ENCODE measurements at regions not wholly inside any gene's neighbourhood (a gene's known extent, or its start where the extent isn't known, plus 50 kb on each side); places are given as distances from the start of the nearest gene placed in this dataset.
A peak's percentile ranks its signal among the peaks of the same experiment; 100 is the strongest.

DNA sequence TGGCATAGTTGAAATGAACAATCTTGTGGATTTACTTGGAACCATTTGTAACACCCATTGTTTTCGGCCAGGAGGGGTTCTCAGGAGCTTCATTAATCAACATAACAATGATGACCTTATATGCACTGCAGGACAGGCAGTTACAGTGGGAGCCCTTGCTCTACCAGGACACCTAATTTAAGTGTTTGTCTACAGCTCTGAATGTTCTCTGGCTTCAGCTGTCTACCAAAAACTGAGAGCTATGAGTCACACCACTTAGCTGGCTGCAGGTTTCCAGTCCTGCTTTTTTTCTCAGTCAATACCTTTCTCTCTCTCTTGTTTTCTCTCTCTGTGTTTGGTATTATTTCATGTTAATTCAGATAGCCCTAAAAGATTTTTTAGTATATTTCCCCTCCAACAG lies 105.4 kb upstream of the MBNL2 start:
- ChIA-PET CTCF (interaction anchor here (0.9 to 12.0 kb wide), 8 partner anchors 9 to 242 kb away, joined by 3 to 256 read pairs (median 4); partner anchors contain the start of gene MBNL2), POLR2A (no interaction called here)
- H3K27me3 ChIP-seq (ENCODE audit: control insufficient read depth in 2 of 2, insufficient read depth in 2 of 2, low read length in 2 of 2): no peaks in the 10 kb centered on the region
- H3K4me3 ChIP-seq (replicated peaks in 1 of 3; ENCODE audit: insufficient read depth in 1 of 3, low read depth in 1 of 3, low read length in 3 of 3): no peak overlapping the region
- FAIRE-seq: peak; percentile 94
- no peak overlapping the region for H2AFZ ChIP-seq (ENCODE audit: low read depth, low read length)
- no peak overlapping the region for H3K4me2 ChIP-seq (ENCODE audit: insufficient read depth, low read length)
- dilution Hi-C loops (cut with MboI; ENCODE audit: extremely low pct_ligation_motif_present, low sequenced_read_pairs) (loop anchor here (25.0 kb wide), 1 partner anchor 96 kb away; the partner anchor contains the start of gene MBNL2), intact Hi-C loops (cut with micrococcal nuclease) (no loop called here)
- H3K9me1 ChIP-seq (replicated peaks; ENCODE audit: control insufficient read depth, extremely low read depth, insufficient read depth, low read length): no peaks in the 10 kb centered on the region
- TF ChIP-seq FOS (IDR thresholded peaks at IDR 0.05; ENCODE audit: borderline replicate concordance, insufficient read depth, low read length): peak; percentile 76
- peak; percentile 22 for TF ChIP-seq JUN (IDR thresholded peaks at IDR 0.05; ENCODE audit: borderline replicate concordance, insufficient read depth, insufficient read length, low read depth)
- TF ChIP-seq GATA2 (IDR thresholded peaks at IDR 0.05; ENCODE audit: insufficient read depth, insufficient read length, low read depth, low read length): no peak
- peak; percentile 69 for DNase-seq (ENCODE audit: low read depth, low spot score)
- H4K20me1 ChIP-seq (replicated peaks; ENCODE audit: control insufficient read depth, extremely low read depth, insufficient read depth, low read length): no peaks in the 10 kb centered on the region
- H3K79me2 ChIP-seq (ENCODE audit: control insufficient read depth, insufficient read depth, low read length): no peaks in the 10 kb centered on the region
- peaks cover 31% of the 10 kb centered on the region for H3K4me1 ChIP-seq (ENCODE audit: control insufficient read depth, extremely low read depth, insufficient read depth, low read length)
- no peak overlapping the region for H3K27ac ChIP-seq (ENCODE audit: insufficient read depth, low read depth, low read length)
- no peak overlapping the region for H3K9ac ChIP-seq (replicated peaks; ENCODE audit: extremely low read depth, insufficient read depth, low read length)
- BruUV-seq (replicated peaks): no TSS peak
- H3K9me3 ChIP-seq (replicated peaks; ENCODE audit: control insufficient read depth, insufficient read depth, low read length): no peaks in the 10 kb centered on the region
- no peaks in the 10 kb centered on the region for H3K36me3 ChIP-seq (ENCODE audit: control insufficient read depth in 2 of 2, extremely low read depth in 1 of 2, insufficient read depth in 2 of 2, low read length in 2 of 2)

DNA sequence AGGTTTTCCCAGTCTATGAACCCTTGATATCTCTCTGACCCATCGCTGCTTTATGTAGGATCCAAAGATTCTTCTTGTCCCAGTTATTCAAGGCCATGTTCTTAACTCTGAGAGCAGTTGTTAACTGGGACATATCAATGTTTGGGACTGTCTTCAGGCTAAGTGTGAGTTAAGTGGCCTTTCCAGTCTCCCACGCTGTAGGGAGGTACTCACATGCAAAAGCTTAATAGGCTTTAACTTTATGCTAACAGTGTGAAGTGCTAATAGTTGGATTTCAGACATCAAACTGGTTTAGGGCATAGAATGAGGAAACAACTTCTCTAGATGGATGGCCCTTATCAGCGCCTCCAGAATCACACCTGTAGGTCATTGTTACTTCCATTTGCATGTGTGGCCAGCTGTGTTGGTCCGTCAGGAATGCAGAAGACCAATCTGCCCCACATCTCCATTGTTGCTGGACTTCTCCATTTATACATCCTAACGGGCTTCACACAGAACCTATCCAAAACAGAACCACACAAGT lies 104.7 kb upstream of the MBNL2 start:
- Histone ChIP-seq H3K4me3 (replicated peaks in 1 of 3; ENCODE audit: insufficient read depth in 1 of 3, low read depth in 1 of 3, low read length in 3 of 3) (no peak overlapping the region), H2AFZ (ENCODE audit: low read depth, low read length) (no peak overlapping the region), H3K9me3 (replicated peaks; ENCODE audit: control insufficient read depth, insufficient read depth, low read length) (no peaks in the 10 kb centered on the region), H3K4me1 (ENCODE audit: control insufficient read depth, extremely low read depth, insufficient read depth, low read length) (peaks cover 38% of the 10 kb centered on the region), H4K20me1 (replicated peaks; ENCODE audit: control insufficient read depth, extremely low read depth, insufficient read depth, low read length) (no peaks in the 10 kb centered on the region), H3K36me3 (ENCODE audit: control insufficient read depth in 2 of 2, extremely low read depth in 1 of 2, insufficient read depth in 2 of 2, low read length in 2 of 2) (no peaks in the 10 kb centered on the region), H3K9me1 (replicated peaks; ENCODE audit: control insufficient read depth, extremely low read depth, insufficient read depth, low read length) (no peaks in the 10 kb centered on the region), H3K79me2 (ENCODE audit: control insufficient read depth, insufficient read depth, low read length) (no peaks in the 10 kb centered on the region), H3K9ac (replicated peaks; ENCODE audit: extremely low read depth, insufficient read depth, low read length) (no peak overlapping the region), H3K4me2 (ENCODE audit: insufficient read depth, low read length) (no peak overlapping the region), H3K27me3 (ENCODE audit: control insufficient read depth in 2 of 2, insufficient read depth in 2 of 2, low read length in 2 of 2) (no peaks in the 10 kb centered on the region), H3K27ac (ENCODE audit: insufficient read depth, low read depth, low read length) (no peak overlapping the region)
- intact Hi-C loops (cut with micrococcal nuclease) (no loop called here), dilution Hi-C loops (cut with MboI; ENCODE audit: extremely low pct_ligation_motif_present, low sequenced_read_pairs) (loop anchor here (25.0 kb wide), 1 partner anchor 95 kb away; the partner anchor contains the start of gene MBNL2)
- DNase-seq (ENCODE audit: low read depth, low spot score): no peak
- CTCF ChIA-PET: interaction anchor here (1.1 to 12.0 kb wide), 6 partner anchors 8 to 241 kb away, joined by 3 to 256 read pairs (median 6); partner anchors contain the start of gene MBNL2
- peak; percentile 18 for FAIRE-seq
- no peak for TF ChIP-seq POLR2A (IDR thresholded peaks at IDR 0.05; ENCODE audit: low read depth, low read length)
- TF ChIP-seq JUN (IDR thresholded peaks at IDR 0.05; ENCODE audit: borderline replicate concordance, insufficient read depth, insufficient read length, low read depth): no peak
- no peak for TF ChIP-seq FOS (IDR thresholded peaks at IDR 0.05; ENCODE audit: borderline replicate concordance, insufficient read depth, low read length)
- BruUV-seq (replicated peaks): no TSS peak
- POLR2A ChIA-PET: no interaction called here

Data from endothelial cell of umbilical vein (primary cell).